GM18505 (cell line): ENCODE measurements at regions not wholly inside any gene's neighbourhood (a gene's known extent, or its start where the extent isn't known, plus 50 kb on each side); places are given as distances from the start of the nearest gene placed in this dataset.

ENCODE experiments used
- ATAC-seq: cut with Tn5 transposase; IDR thresholded peaks from one replicate; pipeline ENCODE4 v1.9.1; 2021; ENCODE audit not compliant: unreplicated experiment
- POLR2A ChIP-seq: IDR thresholded peaks from 4 replicates; pipeline ENCODE4 v1.6.1; 2011; ENCODE audit warnings: borderline replicate concordance; ENCODE audit not compliant: insufficient read depth, insufficient read length; ENCODE audit errors: extremely low read depth

DNA sequence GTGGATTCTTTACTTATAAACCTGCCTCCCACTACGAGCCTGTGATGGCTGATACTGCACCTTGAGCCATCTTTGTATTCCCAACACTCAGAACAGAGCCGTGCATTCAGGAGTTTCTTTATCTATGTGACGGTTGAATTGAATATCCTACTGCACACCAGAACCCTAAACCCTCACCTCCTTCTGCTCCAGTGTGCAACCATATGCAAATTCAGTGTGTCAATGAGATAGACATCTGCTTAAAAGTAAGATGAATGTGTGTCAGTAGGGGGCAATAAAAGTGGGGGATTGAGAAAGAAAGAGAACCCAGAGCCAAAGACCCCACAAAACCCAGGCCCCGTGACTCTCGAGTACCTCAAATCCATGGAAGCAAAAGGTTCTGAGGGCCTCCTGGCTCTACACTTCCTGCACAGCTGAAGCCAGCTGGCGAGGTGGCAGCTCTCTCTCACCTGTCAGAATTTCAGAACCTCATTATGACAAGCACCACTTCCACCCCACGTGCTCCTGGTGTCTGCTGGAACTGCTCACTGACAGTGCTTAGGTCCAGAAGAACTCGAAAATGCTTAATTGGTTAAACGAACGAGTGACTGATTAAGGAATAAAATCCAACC is 143.3 kb upstream of the GPR26 start:
- TF ChIP-seq POLR2A = no peak
- no peak for ATAC-seq

DNA sequence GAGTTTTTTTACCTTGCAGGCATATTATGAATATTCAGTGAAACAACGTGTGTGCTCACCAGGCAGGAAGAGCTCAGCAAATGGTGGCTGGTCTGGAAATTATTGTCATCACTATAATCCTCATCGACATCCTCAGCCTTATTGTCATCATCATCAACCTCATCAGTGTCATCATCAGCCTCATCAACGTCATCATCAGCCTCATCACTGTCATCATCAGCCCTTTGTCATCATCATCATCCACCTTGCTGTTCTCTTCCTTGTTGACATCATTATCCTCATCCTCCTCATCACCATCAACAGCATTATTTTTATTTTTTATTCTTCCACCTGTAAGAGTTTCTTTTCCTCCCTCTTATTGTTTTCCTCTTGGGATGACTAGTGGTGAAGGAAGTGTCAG is 142.3 kb upstream of the GPR26 start:
- no peak for TF ChIP-seq POLR2A
- no peak for ATAC-seq

DNA sequence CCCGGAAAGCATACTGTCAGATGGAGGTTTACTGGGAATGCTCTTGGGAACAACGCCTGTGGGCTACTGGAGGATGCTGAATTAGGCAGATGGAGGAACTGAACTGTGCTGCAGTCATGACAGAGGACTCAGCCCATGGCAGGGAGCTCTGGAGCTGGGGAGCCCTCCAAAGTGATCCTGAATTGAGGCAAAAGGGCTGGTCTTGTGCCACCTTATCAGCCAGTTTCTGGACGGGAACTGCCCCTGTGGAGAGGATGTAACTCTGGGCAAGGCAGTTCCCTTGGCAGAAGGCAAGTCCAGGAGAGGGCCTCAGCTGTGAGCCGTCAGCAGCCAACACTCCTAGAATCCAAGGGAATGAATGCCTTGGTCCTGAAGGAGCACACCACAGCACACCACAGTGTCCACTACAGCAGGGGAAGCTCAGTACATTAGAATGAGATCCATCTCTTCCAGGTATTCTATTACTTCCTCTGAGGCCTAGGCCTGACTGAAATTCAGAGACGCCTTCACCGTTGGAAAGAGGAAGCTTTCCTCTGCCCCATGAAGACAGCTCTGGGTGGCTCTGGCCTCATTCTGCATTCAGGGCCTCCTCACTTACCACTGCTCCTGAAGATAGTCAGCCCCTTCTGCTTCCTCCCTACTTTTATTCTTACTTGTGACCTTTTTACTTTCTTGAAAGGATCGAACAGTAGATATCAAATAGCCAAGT is 139.6 kb upstream of the GPR26 start:
- no peak for TF ChIP-seq POLR2A
- ATAC-seq = no peak

DNA sequence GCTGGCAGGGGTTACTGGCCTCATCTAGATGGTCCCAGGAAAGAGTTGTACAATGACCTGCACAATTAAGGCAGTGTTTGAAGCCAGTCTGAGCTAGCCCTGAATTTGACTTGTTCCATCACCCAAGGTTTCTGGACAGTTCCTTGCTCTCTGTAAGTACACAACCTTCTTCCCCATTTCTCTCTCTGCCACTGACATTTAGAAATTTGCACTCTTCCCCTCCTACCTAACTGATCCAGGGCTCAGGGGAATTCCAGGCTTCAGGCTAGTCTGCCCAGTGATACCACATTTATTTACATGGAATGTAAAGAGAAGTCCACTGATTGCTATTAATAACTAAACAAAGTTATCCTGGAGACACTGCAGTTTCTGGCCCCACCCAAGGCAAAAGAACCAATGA is 139.0 kb upstream of the GPR26 start:
- no peak for ATAC-seq
- no peak for TF ChIP-seq POLR2A

DNA sequence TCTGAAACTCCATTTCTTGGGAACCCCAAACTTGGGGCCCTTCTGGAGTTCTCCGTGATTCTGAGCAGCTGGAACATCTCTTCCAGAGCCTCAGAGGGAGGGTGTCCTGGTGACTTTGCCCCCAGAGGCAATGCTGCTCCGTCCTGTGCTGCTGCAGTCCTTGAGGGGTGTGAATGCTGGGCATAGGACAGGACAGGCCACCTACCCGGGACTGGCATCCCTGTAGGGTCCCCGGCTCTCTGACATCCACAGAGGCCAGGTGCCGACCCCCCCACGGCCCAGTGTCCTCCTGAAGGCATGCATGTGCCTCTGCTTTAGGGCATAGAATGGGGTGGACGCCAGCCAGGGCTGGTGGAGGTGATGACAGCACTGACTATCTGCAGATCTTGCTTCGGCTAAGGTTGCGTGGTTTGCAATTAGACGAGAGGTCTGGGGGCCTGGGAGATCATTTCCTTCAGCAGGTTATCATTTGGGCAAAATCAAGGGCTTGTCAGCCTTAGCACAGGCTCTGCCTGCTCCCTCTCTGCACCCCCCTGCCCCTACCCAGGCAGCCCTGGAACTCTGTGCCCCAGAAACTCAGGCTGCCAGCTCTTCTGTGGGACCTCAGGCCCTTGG is 136.9 kb upstream of the GPR26 start:
- no peak for TF ChIP-seq POLR2A
- ATAC-seq = no peak

DNA sequence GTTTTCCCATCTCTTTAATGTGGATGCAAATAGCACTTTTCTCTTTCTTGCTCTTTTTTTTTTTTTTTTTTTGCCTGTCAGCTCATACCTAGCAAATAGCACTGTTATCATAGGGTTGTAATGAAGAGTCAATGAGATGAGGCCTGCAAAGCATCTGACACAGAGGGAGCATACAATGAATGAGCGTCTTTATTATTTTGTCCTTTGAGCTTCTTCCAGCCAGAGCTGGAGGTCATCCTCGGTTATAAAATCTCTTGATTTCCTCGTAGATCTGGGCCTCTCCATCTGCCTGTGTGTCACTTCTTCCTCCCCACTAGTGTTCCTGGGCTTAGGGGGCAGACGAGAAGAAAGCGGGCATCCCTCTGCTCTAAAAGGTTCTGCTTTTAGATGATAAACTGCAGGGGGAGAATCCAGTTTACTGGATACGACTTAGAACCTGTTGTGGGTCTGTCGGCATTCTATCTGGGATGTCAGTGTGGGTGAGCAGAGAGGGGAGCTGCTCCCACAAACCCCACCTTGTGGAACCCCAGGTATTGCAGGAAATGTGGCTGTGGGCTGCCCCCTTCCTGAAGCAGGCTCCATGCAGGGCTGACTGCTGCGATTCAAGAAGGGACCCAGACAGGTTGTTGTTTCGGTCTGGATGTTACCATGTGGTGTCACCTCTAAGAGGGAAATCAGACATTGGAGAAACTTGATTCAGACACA is 135.8 kb upstream of the GPR26 start:
- TF ChIP-seq POLR2A = no peak

DNA sequence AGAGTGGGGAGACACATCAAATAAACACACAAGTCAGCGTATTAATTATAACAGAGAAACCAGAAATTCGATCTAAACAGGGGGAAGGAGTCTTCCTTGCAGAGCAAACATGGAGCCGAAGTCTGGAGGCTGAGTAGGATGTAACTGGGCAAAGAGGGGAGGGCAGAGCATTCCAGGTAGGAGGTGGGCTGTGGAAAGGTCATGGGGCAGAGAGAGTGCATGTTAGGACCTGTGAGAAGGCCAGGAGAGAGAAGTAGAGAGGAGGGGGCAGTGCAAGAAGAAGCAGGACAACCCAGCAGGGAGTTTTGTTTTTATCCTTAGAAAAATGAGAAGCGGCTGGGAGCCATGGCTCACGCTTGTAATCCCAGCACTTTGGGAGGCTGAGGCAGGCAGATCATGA is 130.8 kb upstream of the GPR26 start:
- ATAC-seq = no peak
- TF ChIP-seq POLR2A = no peak

More for the DNA sequence above, 135.8 kb upstream of the GPR26 start:
- ATAC-seq = no peak

DNA sequence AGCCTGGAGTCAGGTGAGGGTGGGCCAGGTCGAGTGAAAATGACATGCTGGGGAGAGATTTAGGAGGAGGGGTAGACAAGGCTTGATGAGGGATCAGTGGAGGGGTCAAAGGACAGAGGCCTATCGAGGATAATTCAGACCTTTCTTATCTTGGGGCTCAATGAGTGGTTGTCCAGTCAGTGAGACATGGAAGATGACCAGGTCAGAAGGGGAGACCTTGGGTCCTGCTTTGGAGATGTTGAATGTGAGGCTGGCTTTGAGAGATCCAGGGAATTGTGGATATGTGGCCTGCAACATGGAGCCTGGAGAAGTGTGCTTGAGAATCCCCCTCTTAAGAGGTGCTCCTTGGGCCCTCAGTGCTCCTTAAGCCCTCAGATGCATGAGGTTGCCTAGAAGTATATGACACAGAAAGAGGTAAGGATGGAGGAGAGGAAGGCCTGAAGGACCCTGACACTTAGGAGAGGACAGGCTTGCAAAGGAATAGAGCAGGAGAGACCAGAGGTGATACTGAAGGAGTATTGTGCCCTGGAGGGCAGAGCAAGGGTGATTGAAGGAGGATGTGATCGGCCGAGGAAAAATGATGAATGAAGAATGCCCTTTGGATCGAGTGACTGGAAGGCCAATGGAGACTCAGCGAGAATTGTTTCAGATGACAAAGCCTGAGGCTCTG is 129.8 kb upstream of the GPR26 start:
- no peak for ATAC-seq
- no peak for TF ChIP-seq POLR2A

DNA sequence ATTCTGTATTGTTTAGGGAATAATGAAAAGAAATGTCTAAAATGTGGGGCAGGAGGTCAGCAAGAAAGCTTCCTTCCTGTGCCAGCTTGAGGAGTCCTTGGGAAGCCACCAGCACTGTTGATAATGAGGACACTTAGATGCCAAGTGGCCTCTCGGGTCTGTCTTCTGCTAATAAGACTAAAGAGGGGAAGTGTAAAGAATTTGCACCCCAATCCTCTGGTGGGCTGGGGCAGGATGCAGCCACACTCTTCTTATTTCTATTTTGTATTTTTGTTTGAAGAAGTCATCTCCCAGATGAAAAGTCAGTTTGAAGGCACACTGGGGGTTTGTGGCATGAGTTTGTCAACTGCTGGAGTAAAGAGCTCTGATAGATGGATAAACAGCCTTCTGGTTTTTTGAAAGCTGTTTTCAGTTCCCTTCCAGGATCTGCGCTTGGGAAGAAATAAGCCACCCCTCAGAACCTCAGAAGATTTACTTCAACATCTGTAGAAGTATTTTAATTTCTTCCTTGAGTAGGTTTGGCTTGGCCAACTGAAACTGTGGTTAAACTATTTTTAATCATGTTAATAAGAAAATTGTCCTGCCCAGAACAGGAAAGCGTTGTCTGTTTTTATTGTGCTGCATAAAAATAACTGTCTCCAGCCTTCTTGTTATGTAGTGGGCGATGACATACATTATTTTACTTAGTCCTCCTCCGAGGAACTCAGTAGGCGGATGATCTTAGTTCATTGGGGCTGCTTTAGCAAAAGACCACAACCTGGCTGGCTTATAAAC is 128.8 kb upstream of the GPR26 start:
- TF ChIP-seq POLR2A = no peak
- ATAC-seq = no peak

DNA sequence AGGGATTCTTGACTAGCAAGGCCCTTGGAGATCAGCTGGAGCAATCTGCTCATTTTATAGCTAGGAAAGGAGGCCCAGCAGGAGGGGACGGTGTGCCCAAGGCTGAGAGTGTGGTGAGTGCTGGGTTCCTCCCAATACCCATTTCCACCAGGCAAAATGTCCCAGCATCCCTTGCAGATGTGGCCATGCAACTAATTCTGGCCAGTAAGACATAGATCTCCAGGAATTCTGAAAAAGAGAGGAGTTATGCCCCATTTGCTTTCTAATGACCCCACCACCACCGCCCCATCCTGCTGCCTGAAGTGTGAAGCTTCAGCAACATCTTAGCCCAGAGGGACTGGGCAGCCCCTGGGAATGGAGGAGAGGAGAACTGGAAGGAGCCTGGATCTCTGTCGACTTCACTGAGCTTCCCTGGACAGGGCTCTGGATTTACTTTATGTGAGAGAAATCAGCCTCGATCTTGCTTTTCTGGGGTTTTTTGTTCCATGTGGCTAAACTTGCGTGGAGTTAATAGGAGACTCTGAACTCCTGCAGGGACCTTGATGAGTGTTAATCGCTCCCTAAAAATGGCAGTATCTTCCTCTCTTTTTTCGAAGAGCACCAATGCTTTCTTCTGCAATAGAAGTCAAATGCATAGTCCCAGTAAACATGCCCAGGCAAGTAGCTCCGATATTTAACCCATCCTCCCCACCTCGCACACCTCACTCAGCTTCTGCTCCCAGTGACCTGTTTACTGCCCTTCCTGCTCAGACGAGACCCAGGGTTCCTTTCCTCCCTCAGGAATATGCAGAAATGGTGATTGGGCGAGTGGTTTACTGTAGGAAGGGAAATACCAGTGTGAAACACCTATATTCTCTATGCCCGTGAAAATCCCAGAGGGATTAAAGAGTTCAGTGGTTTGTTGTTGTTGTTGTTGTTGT is 127.5 kb upstream of the GPR26 start:
- TF ChIP-seq POLR2A = no peak
- no peak for ATAC-seq

DNA sequence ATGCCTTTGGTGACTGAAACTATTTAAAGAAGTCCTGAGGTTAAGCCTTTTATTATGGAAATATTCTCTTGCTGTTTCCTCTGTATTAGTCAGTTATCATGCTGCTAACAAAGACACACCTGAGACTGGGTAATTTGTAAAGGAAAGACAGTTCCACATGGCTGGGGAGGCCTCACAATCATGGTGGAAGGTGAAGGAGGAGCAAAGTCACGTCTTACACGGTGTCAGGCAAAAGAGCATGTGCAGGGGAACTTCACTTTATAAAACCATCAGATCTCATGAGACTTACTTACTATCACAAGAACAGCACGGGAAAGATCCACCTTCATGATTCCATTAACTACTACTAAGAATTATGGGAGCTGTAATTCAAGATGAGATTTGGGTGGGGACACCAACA is 121.2 kb upstream of the GPR26 start:
- no peak for ATAC-seq
- TF ChIP-seq POLR2A = no peak

DNA sequence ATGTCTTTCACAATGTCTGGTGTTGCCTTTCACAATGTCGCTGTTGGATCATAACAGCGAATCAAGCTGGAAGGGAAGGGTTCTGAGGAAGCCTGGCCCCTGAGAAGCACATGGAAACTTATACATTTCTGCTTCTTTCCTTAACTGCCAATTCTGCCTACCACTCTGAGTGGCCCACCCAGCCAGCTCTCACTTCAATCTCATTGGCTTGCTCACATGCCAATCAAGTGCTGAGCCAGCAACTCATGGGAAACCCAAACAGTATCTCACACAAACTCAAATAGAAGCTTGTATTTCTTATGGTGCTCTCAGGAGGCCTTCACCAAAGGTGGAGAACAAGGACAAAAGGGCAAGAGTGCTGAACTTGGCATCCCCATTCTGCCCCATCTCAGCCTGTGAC is 117.4 kb upstream of the GPR26 start:
- no peak for TF ChIP-seq POLR2A
- no peak for ATAC-seq
